ENCODE measurements at regions not wholly inside any gene's neighbourhood (a gene's known extent, or its start where the extent isn't known, plus 50 kb on each side); places are given as distances from the start of the nearest gene placed in this dataset.

- H3K4me3 ChIP-seq (ENCODE audit: low read depth, low read length): no peak overlapping the region
- TF ChIP-seq CTCF (conservative IDR thresholded peaks at IDR 0.05; ENCODE audit: low read depth, low read length): no peak
- DNase-seq (ENCODE audit: low read depth): no peak
These were observed 394.4 kb upstream of the AUTS2 start for GRCh38 chr7:69203871-69204270.

GRCh38 chr7:69204943-69205342 lies 393.3 kb upstream of the AUTS2 start:
- no peak for DNase-seq (ENCODE audit: low read depth)
- no peak overlapping the region for H3K4me3 ChIP-seq (ENCODE audit: low read depth, low read length)
- TF ChIP-seq CTCF (conservative IDR thresholded peaks at IDR 0.05; ENCODE audit: low read depth, low read length): no peak

GRCh38 chr7:69205581-69205980 lies 392.7 kb upstream of the AUTS2 start:
- no peak for DNase-seq (ENCODE audit: low read depth)
- TF ChIP-seq CTCF (conservative IDR thresholded peaks at IDR 0.05; ENCODE audit: low read depth, low read length): no peak
- no peak overlapping the region for H3K4me3 ChIP-seq (ENCODE audit: low read depth, low read length)

- TF ChIP-seq CTCF (conservative IDR thresholded peaks at IDR 0.05; ENCODE audit: low read depth, low read length): no peak
- DNase-seq (ENCODE audit: low read depth): no peak
These were observed 390.0 kb upstream of the AUTS2 start for GRCh38 chr7:69208276-69208675.

GRCh38 chr7:69208848-69209247 lies 389.4 kb upstream of the AUTS2 start:
- H3K4me3 ChIP-seq (ENCODE audit: low read depth, low read length): no peak overlapping the region
- DNase-seq (ENCODE audit: low read depth): no peak
- TF ChIP-seq CTCF (conservative IDR thresholded peaks at IDR 0.05; ENCODE audit: low read depth, low read length): no peak

More at GRCh38 chr7:69208276-69208675, 390.0 kb upstream of the AUTS2 start:
- no peak overlapping the region for H3K4me3 ChIP-seq (ENCODE audit: low read depth, low read length)

- DNase-seq (ENCODE audit: low read depth): no peak
- TF ChIP-seq CTCF (conservative IDR thresholded peaks at IDR 0.05; ENCODE audit: low read depth, low read length): no peak
- no peak overlapping the region for H3K4me3 ChIP-seq (ENCODE audit: low read depth, low read length)
These were observed 386.9 kb upstream of the AUTS2 start for GRCh38 chr7:69211336-69211735.

GRCh38 chr7:69211739-69212138 lies 386.5 kb upstream of the AUTS2 start:
- TF ChIP-seq CTCF (conservative IDR thresholded peaks at IDR 0.05; ENCODE audit: low read depth, low read length): no peak
- DNase-seq (ENCODE audit: low read depth): no peak
- no peak overlapping the region for H3K4me3 ChIP-seq (ENCODE audit: low read depth, low read length)

All from epithelial cell of proximal tubule (primary cell).